Vagina (tissue), 2 donors: ENCODE measurements at regions not wholly inside any gene's neighbourhood (a gene's known extent, or its start where the extent isn't known, plus 50 kb on each side); places are given as distances from the start of the nearest gene placed in this dataset.

Experiments
- CTCF ChIP-seq, 3 experiments: fragments of 450-650 bp in 2 of 3; fragments of 200-600 bp in 1 of 3; sonication (generic) in 1 of 3; IDR thresholded peaks; one replicate each; pipeline ENCODE4 v1.5.1; 2017 to 2019; ENCODE audit warnings: antibody characterized with exemption in 3 of 3, mild to moderate bottlenecking in 2 of 3, moderate library complexity in 2 of 3
- POLR2AphosphoS5 ChIP-seq, 2 donors: sonication (generic); formaldehyde crosslinking; IDR thresholded peaks; one replicate each; pipeline ENCODE4 v1.9.0; 2017; ENCODE audit warnings: antibody characterized with exemption in 2 of 2, mild to moderate bottlenecking in 2 of 2, low read depth in 1 of 2; ENCODE audit not compliant: insufficient read depth in 1 of 2

- TF ChIP-seq POLR2AphosphoS5 (IDR thresholded peaks at IDR 0.05; ENCODE audit: insufficient read depth in 1 of 2, low read depth in 1 of 2) (no peak), CTCF (IDR thresholded peaks at IDR 0.05) (no peak)
Observed at GRCh38 chr12:127457726-127458125, 809.2 kb upstream of the TMEM132C start.
